Kidney glomerular epithelial cell (primary cell): ENCODE measurements at regions not wholly inside any gene's neighbourhood (a gene's known extent, or its start where the extent isn't known, plus 50 kb on each side); places are given as distances from the start of the nearest gene placed in this dataset.
"Not testable (repeated sequence)": the region's sequence is repeated elsewhere in the genome, so short reads cannot be mapped to it uniquely, and the experiment has no call there.

ENCODE experiments used
- DNase-seq: peaks from one replicate; lab custom pipeline; 2025; lab: John Stamatoyannopoulos, UW

DNA sequence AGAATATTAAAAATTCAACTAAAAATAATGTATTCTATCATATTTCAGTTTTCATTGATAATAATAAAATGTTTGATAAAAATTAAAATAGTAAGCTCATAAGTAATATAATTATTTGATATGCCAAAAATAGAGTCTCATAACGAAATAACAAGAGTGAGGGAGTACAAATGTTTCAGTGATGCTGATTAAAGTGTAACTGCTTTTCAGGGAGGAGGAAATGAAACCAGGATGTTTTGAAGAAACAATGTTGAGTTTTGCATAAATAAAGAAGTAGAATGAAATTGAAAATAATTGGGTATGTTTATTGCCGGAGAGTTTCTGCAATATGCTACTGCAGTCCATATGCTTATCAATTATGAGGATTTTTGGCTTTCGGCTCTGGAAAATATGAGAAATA is 1159.8 kb upstream of the ADGRL2 start:
- DNase-seq, result no peak

DNA sequence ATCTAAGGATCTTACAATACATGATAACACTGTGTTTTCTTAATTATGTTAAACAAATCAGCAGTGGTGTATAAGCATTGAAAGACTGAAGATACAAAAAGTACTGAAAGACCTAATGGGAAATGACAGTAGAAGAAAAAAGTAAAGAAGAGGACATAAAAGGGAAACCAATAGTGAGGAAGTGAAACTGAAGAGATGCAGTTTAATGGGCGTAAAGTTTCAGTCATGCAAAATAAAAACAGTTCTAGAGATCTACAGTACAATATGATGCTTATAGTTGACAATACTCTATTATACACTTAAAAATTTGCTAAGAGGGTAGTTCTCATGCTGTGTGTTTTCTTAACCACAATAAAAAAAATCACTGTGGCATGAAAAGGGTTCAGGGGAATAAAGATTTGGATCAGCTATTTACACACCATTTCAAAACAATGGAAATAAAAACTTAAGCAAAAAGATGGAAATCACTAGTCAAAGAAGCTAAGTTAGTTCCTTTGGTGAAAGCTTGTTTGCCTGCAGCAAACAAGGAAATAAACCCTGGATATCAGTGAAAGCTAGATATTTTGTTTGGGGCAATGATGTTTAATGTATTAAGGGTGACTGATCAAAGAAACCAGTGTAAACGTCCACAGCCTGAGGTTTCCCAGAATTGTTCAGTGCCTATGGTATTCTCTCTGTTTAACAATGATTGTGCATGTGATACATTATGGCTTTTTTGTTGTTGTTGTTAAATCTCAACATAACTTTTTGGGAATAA is 1160.8 kb upstream of the ADGRL2 start:
- DNase-seq, result no peak

DNA sequence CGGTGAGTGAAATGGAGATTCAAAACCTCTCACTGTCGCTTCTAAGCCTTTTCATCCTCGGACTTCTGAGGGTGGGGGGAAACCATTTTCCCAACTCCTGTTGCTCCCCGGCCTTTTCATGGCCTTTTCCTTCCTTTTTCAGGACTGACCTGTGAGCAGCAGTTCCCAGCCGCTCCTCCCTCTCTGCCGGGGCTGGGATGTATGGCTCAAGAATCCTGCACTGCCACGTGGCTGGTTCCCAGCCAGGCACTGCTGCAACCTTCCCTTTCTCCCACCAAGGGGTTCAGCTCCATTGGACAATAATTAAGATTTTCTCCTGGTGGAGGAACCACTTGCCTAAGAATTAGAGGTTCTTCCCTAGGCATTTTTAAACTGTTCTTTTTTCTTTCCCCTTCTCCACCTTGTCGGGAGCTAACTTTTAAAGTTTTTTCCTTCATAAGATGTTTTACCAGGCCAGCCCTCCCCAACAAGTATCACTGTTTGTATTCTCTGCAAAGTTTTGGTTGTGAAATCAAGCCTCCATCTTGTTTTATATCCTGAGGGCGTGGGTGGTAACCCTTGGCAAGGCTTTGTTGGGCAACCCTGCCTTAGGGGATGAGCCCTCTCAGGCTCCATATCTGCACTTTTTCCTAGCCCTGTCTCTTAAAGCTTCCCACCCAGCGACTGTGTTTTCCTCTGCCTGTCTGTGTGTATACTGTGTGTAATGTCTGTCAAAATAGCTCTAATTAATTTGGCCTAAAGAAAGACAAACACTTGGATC is 1166.6 kb upstream of the ADGRL2 start:
- DNase-seq, result no peak

DNA sequence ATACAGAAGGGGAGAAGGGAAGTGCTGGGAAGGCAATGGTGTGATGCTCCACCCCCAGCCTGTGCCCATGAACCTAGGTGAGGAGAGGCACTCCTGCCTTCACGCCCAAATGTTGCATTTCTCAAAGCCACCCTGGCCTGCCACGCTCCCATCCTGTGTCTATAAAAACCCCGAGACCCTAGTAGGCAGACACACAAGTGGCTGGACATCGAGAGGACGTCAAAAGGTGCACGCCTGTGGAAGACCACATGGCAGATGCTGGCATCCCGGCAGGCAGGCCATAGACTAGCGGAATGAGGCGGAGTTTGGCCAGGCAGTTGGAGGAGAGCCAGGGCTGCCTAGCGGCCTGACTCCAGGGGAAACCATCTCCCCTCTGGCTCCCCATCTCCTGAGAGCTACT is 1168.5 kb upstream of the ADGRL2 start:
- DNase-seq, result no peak

DNA sequence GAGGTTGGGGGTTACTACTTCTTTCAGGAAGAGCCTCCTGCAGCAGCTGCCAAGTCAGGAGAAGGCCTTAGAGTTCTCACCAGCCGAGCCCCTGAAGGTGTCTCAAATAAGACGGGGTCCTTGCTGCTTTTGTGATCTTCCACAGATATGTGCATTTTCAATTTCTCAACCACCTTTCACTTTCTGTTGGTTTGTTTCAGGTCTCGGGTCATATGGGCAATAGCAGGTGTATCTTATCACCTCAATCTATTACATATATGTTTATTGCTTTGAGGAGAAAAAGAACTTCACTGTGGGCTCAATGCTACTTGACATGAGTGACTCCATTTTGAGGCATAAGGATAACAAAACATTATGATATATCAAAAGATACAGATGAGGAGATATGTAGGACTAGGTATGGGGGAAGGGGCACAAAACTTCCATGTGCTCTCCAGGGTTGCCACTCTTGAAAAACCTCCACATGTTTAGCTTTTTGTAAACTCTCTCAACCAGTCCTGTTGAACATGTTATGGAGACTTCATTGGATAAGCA is 1171.4 kb upstream of the ADGRL2 start:
- no peak for DNase-seq

DNA sequence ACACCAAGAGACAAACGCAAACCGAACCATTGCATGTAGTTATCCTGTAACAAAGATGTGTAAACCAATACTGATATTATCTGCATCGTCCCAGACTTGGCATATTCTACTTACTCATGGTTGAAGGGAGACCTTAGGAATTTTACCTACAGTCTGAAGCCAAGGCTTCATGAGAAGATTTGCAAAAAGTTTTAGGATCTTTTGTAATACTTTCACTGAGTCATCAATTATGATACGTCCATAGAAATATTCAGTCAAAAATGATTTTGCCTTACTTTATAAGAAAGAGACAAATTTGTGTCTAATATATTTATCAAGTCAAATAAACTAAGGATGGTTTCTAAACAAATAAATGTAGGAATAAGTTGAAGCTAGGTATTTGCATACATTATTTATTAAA is 1176.1 kb upstream of the ADGRL2 start:
- DNase-seq, result no peak

DNA sequence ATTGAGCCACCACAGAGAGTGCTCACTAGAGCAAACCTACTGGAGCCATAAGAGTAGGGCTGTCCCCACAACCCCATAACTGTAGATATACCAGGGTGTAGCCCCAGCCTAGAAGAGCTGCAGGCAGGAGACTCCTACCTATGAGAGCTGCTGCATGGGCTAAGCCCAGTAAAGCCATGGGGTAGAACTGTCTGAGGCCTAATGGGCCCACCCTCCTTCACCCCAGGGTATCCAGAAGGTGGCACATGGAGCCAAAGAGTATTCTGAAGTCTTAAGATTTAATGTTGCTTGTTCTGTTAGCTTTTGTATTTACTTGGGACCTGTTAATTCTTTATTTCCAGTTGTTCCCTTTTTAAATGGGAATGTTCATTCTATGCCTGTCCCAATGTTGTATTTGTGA is 1193.7 kb upstream of the ADGRL2 start:
- DNase-seq, result no peak

DNA sequence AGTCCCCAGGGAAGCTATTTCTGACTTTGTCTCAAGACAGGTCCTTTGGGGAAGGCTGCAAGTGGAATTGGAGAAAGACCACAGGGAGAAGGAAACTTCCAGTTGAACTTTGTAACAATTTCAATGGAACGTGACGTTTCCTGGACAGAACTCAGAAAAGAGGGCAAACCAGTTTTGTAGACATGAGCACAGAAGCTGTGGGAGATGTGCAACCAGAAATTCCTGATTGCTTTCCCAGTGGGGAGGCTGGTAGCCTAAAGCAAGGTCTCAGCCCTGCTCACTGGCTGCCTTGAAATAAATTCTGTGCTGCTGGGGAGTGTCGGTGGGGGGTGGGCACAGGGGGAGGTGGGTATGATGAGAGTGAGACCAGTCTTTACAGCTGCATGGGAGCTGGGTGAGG is 1206.7 kb upstream of the ADGRL2 start:
- DNase-seq, result no peak

DNA sequence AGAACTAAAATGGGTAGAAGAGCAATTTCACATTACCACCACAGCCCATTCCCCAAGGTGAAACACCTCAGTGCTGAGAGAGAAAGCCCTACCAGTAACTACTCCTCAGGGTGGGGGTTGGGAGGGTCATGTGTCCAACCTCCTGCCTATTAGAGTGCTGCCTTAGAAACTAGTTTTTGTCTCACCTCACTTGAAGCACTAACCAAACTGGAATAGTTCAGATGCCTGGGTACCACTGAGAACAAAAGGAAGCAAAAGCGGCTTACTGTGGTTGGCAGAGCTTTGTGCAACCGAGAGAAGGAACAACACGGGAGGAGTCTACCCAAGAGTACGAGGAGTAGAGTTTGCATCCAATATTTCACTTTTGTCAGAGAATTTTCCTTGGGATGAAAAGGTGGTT is 1207.5 kb upstream of the ADGRL2 start:
- DNase-seq, result no peak

DNA sequence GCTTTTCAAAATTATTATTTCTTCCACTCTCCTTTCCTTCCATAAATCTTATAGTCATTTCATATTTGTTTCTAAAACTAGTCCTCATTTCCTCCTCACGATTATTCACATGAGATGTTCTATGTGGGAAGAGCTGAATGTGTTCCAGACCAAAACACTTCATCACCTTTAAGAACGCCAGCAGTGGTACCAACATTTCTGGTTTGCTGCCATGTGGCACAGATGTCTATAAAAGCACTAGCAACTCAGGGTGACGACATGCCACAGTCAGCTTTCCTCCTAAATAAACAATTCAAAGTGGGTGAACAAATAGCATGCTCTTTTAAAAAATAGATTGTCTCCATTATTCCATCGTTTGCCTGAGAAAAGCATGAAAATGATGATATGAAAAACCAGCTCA is 1217.8 kb upstream of the ADGRL2 start:
- no peak for DNase-seq

DNA sequence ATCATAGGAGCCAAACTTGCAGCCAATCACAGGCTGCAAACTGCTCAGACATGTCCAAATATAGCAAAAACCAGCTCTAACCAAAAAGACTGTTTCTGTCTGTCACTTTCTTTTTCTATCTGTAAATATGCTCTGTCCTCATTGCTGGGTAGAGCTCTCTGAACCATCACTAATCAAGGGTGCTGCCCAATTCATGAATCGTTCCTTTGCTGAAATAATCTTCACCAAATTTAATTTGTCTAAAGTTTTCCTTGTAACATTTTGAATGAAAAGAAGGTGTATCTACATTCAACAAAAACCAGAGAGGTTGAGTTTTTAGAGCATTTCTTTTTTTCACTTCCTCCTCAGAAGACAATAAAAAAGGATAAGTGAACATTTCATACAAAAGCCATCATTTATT is 1221.7 kb upstream of the ADGRL2 start:
- DNase-seq, result no peak

DNA sequence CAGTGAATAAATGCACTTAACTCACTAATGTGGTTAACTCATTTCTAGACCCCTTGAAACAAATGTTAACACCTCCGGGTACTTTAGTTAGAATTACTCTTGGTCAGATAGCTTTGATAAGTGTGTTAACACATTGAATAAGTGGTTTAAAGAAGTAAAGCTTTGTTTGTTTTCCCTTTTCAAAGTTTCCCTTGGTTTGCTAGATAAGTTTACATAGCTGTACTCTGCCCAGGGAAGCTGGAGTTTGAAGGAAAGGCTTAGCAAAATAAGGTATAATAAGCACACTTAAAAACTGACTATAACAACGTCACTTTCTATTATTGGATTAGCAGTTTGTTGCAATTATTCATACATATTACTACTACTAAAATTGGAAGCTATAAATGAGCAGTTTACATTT is 1233.9 kb upstream of the ADGRL2 start:
- no peak for DNase-seq

DNA sequence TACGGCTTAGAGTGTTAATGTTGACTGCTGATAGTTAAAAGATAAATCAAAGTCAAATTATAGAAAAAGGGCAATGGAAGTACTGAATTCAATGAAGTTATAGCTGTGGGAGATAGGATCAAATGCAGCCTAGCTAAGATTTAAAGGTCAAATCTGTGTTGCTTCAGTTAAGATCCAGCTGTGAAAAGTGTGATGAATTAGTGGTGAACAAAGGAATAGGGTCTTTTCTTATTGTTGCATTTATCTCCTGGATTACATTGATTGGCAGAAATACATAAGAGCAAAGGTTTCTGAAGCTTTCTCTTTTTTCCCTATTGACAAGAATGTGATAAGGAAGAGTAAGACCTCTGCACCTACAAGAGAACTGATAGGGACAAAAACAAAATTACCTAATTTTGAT is 1234.6 kb upstream of the ADGRL2 start:
- no peak for DNase-seq

DNA sequence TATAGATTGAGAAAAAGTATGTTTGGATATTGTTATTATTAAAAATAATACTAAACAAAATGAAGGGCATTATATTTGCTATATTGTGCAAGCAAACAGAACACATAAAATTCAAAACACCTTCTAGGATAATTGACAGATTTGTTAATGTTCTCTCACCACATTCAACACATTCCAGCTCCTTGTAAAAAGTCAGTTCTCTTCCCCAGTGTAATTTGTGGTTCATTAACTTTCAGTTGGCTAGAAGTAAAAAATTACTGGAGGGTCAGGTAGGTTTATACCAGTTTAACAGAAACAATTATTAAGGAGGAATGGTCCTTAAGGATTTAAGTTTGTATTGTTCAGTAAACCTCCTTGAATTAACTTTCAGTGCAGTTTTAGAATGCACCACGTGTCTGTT is 1235.3 kb upstream of the ADGRL2 start:
- DNase-seq, result no peak

DNA sequence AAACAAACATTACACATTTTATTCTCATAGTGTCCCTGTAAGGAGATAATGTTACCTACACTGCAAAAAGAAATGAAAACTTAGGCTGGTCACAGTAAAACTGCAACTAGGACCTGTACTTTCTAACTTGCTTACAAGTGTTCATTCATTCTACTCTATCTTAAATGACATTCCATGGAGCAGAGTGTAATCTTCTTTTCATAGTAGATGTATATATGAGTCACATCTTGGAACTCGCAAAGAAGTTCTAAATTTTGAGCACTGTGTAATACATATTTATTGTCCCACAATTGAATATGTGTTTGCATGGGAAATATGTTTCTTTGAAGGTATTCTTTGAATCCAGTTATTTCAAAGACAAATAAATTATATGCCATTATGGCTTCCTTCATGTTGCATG is 1258.5 kb upstream of the ADGRL2 start:
- no peak for DNase-seq

DNA sequence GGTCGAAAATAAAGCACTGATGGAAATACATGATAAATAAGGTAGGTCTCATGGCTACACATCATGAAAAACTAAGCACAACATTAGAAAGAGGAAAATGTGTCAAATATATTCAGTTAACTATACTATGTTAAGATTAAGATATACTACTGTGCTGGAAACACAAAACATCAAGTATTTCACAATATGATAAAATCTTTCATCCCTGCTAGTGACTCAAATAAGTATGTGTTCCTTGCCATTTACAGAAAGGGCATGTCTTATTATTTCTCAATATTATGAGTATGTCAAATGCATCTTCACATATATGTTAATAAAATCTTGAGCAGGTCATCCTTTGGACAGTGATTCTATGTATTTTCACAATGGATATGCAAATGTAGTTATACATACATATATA is 1260.1 kb upstream of the ADGRL2 start:
- no peak for DNase-seq

DNA sequence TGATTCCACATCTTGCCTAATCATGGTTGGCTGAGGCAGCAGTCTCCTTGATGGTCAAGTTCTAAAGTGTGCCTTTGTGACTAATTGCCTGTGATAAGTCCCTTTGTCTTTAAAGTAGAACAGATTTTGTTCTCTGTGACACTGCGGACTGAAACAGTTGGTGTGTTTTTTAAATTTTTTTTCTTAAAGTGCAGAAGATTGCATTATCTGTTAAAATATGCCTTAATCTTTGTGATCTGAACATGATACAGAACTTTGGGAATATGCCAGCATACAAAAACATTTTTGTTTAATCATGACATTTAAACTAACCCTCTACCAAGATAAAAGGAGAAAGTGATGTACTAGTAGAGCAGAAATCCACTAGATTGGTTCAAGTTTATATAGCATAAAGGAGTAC is 1260.6 kb upstream of the ADGRL2 start:
- DNase-seq, result no peak

DNA sequence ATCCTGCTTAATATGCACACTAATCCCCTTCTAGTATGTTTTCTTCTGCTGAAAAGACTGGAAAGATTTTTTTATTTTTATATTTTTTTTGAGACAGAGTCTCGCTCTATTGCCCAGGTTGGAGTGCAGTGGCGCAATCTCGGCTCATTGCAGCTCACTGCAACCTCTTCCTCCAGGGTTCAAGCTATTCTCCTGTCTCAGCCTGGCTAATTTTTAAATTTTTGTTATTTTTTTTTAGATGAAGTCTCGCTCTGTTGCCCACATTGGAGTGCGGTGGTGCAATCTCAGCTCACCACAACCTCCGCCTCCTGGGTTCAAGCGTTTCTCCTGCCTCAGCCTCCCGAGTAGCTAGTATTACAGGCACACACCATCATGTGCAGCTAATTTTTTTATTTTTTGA is 1261.4 kb upstream of the ADGRL2 start:
- not testable (repeated sequence) for DNase-seq

DNA sequence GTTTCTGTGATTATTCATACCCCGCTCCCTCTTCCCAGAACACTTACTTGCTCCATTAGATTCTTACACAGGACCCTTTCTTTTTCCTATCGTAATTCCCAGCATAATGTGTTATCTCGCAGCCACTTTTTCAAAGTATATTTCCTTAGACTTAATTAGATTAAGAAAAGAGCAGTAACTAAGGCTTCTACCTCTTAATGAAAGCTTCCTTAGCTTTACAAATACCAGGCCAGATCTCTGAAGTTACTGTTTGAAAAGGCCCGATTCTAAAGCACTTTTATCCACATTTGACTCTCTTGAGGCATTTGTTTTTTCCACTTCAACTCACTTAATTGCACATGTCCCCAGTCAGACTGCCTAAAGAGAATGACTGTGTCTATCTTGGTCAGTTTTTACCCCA is 1264.3 kb upstream of the ADGRL2 start:
- peak; percentile 32 for DNase-seq

DNA sequence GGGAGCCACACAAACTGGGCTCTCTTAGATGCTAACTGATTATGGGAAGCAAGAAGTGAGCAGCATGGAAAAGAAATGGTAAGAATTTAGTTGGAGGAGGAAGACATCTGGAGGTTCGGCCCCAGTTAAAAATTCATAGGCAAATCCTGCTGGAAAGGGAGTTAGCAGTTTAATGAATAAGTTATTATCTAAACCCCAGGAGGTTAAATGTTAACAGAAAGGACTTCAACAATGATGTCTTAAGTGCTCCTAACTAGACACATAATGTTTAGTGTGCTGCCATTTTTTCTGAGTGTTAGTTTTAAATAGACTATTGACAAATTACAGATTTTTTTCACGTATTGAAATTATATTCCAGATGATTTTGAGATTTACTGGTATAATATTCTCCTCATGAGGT is 1265.3 kb upstream of the ADGRL2 start:
- DNase-seq, result peak; percentile 73

DNA sequence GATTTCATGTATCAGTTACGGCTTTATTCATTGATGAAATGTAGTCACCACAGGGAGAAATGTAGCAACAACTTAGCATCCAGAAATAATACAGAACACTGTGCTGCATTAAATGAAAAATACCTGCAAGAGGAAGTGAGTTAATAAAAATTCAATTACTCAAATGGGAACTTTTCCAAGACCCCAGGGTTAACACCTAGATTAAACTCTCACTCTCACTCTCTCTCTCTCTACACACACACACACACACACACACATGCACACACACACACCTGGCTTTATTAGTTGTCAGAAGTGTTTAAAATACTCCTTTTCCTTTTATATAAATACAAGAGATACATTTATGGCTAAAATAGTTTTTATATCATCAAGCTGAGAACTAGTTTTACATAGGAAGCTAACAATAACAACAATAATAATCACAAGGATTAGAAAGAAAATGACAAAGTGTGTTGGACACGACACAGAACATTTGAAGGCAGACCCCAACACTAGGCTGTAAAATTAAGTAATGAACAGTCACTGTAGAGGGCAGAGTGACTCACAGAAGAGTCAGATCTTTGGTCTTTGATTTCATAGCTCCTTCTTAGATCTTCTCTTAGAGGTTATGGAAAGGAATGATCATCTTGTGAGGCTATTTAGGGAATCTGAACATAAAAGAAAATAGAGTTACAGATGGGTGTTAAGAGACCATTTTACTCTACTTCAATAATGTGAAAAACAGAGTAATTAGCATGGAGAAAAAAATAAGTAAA is 1266.0 kb upstream of the ADGRL2 start:
- DNase-seq, result peak; percentile 73

DNA sequence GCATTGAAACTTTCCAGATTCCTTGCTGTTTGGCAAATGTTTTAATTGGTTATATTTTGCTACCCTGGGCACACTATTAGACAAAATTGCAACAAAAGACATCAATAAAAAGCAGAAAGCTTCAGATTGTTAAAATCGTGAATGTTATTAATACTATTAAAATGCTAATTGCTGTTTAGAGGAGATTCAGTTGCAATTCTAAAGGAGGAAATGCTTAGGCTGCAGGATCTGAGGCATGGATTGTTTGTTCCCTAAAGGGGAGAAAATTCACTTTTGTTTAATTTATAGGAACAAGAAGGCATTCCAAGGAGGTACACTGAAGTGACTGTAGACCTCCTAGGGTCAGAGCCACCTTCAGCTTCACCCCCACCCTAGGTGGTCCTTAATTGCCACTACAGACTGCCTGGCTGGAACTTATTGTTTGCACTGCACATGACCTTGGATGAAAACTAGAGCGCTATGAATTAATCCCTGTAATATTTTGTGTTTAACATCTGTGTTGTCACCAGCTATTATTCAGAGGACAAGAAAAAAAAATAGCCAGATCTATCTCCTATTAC is 1266.9 kb upstream of the ADGRL2 start:
- no peak for DNase-seq
